ENCODE measurements at regions not wholly inside any gene's neighbourhood (a gene's known extent, or its start where the extent isn't known, plus 50 kb on each side); places are given as distances from the start of the nearest gene placed in this dataset.

- FAIRE-seq = no peak
Measured at GRCh38 chr17:77434136-77435114, 293.7 kb downstream of the SEC14L1 start.

GRCh38 chr17:77435272-77436057 is 294.7 kb downstream of the SEC14L1 start:
- no peak for FAIRE-seq

- FAIRE-seq = no peak
Measured at GRCh38 chr17:77436058-77436442, 295.3 kb downstream of the SEC14L1 start.

- FAIRE-seq = no peak
Measured at GRCh38 chr17:77436481-77436880, 295.7 kb downstream of the SEC14L1 start.

GRCh38 chr17:77437017-77437416 is 296.2 kb downstream of the SEC14L1 start:
- no peak for FAIRE-seq

- FAIRE-seq = no peak
Measured at GRCh38 chr17:77437747-77438146, 297.0 kb downstream of the SEC14L1 start.

GRCh38 chr17:77438241-77439188 is 297.7 kb downstream of the SEC14L1 start:
- no peak for FAIRE-seq

- FAIRE-seq = no peak
Measured at GRCh38 chr17:77439189-77440018, 298.6 kb downstream of the SEC14L1 start.

- no peak for FAIRE-seq
Measured at GRCh38 chr17:77440560-77440981, 299.8 kb downstream of the SEC14L1 start.

- no peak for FAIRE-seq
Measured at GRCh38 chr17:77441130-77441920, 300.6 kb downstream of the SEC14L1 start.

- no peak for FAIRE-seq
Measured at GRCh38 chr17:77441940-77442339, 301.2 kb downstream of the SEC14L1 start.

- FAIRE-seq = no peak
Measured at GRCh38 chr17:77442976-77443747, 302.4 kb downstream of the SEC14L1 start.

GRCh38 chr17:77443748-77444260 is 303.0 kb downstream of the SEC14L1 start:
- FAIRE-seq = no peak

GRCh38 chr17:77444628-77444983 is 303.8 kb downstream of the SEC14L1 start:
- FAIRE-seq = no peak

- FAIRE-seq = no peak
Measured at GRCh38 chr17:77444984-77445759, 304.4 kb downstream of the SEC14L1 start.

- FAIRE-seq = no peak
Measured at GRCh38 chr17:77445760-77446532, 305.2 kb downstream of the SEC14L1 start.

- FAIRE-seq = no peak
Measured at GRCh38 chr17:77446940-77447634, 306.3 kb downstream of the SEC14L1 start.

Data from endometrium (tissue), 2 donors.